GM18517 (cell line): ENCODE measurements at regions not wholly inside any gene's neighbourhood (a gene's known extent, or its start where the extent isn't known, plus 50 kb on each side); places are given as distances from the start of the nearest gene placed in this dataset.

ENCODE experiments used
- ATAC-seq: cut with Tn5 transposase; IDR thresholded peaks from one replicate; pipeline ENCODE4 v1.9.1; 2021; ENCODE audit warnings: mild to moderate bottlenecking, moderate library complexity; ENCODE audit not compliant: unreplicated experiment

- ATAC-seq = no peak
Measured at GRCh38 chr7:36088553-36088952, 64.5 kb upstream of the EEPD1 start.

GRCh38 chr7:36088966-36089365, 64.1 kb upstream of the EEPD1 start:
- ATAC-seq = no peak

DNA sequence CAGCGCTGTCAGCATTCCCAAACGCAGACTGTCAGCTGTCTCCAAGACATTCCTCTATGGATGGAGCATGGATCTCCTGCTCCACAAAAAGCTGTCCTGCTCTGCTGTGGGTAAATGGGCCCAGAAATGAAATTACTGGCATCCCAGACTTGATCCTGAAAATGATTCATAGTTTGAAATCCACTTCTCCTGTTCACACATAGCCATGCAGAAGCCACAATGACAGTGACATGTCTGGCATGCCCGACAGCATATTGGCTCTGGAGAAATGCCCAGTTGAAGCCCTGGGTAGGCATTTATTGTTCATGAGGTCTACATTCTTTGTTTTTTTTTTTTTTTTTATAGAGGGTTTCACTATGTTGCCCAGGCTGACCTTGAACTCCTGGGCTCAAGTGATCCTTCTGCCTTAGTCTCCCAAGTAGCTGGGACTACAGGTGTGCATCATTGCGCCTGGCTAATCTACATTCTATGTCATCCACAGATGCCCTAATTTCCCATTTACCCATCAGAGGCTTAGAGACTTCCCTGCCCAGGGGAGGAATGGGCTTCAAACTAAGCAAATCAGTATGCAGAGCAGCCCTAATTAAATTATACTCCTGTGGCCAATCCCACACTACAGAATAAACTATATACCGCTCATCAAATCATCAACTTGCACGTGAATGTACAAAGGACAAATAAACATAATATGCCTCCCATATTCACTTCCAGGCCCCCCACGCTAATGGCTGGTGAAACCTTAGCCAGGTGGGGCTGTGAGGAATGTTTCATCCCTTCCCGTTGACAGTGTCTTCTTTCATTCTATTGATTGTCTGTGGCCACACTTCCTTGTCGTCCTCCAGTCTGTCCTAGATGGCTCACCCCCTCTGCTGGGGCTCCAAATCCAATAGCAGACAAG, 61.8 kb upstream of the EEPD1 start:
- no peak for ATAC-seq

DNA sequence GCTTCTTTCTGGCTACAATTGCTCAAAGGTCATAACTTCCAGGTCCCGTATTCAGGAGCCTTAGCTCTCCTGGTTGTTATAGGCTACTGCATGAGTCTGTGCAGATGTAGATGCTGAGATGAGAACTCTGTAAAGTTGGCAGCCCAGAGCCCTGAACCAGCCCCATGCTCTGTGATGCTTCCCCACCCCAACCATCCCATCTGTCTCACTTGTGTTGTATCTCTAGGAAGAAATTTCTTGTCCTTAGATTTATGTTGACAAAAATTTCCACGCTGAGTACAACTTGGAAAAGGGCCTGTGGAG, 61.2 kb upstream of the EEPD1 start:
- ATAC-seq = no peak

GRCh38 chr7:36092221-36092771, 60.8 kb upstream of the EEPD1 start:
- no peak for ATAC-seq

DNA sequence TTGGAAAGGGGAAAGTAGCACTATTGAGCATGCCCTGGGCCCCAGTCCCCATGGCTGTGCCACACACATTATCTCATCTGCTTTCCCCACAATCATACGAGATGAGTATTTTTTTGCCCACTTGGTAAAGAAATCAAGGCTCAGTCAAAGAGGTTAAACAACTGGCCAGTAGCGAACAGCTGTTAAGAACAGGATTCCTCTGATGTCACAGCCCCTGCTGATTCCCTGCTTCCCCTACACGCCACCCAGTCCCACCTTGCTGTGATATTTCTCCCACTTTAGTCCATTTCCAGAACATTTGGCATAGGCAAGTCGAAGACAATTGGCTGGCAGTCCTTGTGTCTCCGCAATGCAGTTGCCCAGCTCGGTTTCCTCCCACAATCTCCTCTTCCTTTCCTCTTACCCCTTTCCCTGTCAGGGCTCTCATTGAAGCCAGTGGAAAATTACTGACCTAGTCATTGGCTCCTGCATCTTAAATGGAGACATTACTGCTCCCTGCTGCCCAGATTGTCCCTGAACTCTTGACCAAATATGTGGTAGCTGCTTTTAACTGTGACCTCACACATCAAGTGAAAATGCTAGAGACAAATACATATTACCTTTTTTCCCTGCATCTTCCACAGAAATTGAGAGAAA, 56.5 kb upstream of the EEPD1 start:
- ATAC-seq = no peak

DNA sequence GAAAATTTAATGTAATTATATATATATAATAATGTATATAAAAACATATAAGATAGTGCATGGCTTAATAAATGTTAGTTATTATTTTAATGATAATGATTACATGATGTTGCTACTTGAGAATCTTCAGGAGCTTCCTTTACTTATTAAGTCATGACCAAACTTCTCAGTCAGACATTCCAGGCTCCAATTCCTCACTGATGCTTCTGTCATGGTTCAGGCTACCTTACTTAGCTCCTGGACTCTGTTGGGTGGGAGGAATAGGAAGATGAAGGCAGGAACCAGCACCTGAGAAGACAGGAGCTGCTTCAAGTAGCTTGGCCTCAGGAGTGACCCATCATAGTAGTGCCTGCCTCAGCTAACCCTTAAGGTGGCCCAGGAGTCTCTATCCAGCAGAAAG, 55.0 kb upstream of the EEPD1 start:
- ATAC-seq = no peak

- ATAC-seq = no peak
Measured at GRCh38 chr7:36100226-36100625, 52.8 kb upstream of the EEPD1 start.

GRCh38 chr7:36100634-36101033, 52.4 kb upstream of the EEPD1 start:
- no peak for ATAC-seq
